T-helper 2 cell treated with Interferon-gamma antibody and Interleukin-4, amounts not matched to agents 5 μg/mL and 100 μg/mL, for 36 hours (primary cell): ENCODE measurements at regions not wholly inside any gene's neighbourhood (a gene's known extent, or its start where the extent isn't known, plus 50 kb on each side); places are given as distances from the start of the nearest gene placed in this dataset.
"Not testable (repeated sequence)": the region's sequence is repeated elsewhere in the genome, so short reads cannot be mapped to it uniquely, and the experiment has no call there.

Experiments
- DNase-seq: peaks from one replicate; pipeline ENCODE4 v3.0.0; 2021; ENCODE audit warnings: low spot score
- H3K27ac Mint-ChIP-seq: one replicate; pipeline ENCODE4 v1.8.0; 2021; ENCODE audit warnings: mild to moderate bottlenecking, mixed read lengths
- H3K27me3 Mint-ChIP-seq: one replicate; pipeline ENCODE4 v1.8.0; 2021; ENCODE audit warnings: low read depth, mixed read lengths
- H3K36me3 Mint-ChIP-seq: one replicate; pipeline ENCODE4 v1.8.0; 2021; ENCODE audit warnings: low read depth, mixed read lengths
- H3K4me1 Mint-ChIP-seq: one replicate; pipeline ENCODE4 v1.8.0; 2021; ENCODE audit warnings: low read depth, mixed read lengths
- H3K4me3 Mint-ChIP-seq: one replicate; pipeline ENCODE4 v1.8.0; 2022; ENCODE audit warnings: mild to moderate bottlenecking, moderate library complexity, mixed read lengths
- H3K9me3 Mint-ChIP-seq: one replicate; pipeline ENCODE4 v1.8.0; 2021; ENCODE audit warnings: mixed read lengths

GRCh38 chr6:168170841-168171601, 92.0 kb upstream of the FRMD1 start:
- Mint-ChIP-seq H3K27ac (no peak overlapping the region), H3K4me3 (no peak overlapping the region), H3K9me3 (peaks cover 7% of the 10 kb centered on the region), H3K4me1 (no peaks in the 10 kb centered on the region), H3K36me3 (no peaks in the 10 kb centered on the region), H3K27me3 (peaks cover 9% of the 10 kb centered on the region)
- no peak for DNase-seq

DNA sequence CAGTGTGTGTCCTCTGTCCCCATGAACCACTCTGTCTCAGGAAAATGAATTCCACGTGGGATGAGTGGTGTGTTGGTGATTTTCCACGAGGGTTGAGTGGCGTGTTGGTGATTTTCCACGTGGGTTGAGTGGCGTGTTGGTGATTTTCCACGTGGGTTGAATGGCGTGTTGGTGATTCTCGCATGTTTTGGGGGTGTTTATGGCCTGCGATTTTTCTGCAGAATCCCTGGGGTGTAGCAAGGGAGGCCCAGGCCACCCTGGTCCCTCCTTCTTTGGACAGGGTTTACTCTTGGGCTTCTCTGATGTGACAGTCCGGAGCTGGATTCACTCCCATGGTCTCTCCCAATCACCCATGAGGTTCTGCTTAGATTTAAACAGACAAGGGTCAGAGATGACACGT, 90.6 kb upstream of the FRMD1 start:
- H3K27me3 Mint-ChIP-seq, result peaks cover 8% of the 10 kb centered on the region
- H3K9me3 Mint-ChIP-seq, result peaks cover 7% of the 10 kb centered on the region
- H3K36me3 Mint-ChIP-seq, result no peaks in the 10 kb centered on the region
- H3K4me3 Mint-ChIP-seq, result no peak overlapping the region
- H3K4me1 Mint-ChIP-seq, result no peaks in the 10 kb centered on the region
- no peak overlapping the region for H3K27ac Mint-ChIP-seq
- DNase-seq, result no peak

DNA sequence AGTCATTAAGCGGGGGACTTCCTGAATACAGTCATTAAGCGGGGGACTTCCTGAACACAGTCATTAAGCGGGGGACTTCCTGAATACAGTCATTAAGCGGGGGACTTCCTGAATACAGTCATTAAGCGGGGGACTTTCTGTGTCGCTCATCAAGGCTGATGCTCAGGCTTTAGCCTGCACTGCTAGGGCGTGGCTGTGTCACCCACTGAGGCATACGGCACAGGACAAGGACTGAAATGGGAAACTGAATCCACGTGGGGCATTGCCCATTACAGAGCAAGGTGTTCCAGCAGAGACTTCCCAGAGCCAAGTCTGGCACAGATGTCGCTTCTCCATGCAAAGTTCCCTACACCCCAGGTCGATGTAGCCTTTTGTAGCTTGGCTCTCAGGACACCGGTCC, 89.9 kb upstream of the FRMD1 start:
- not testable (repeated sequence) for H3K4me1 Mint-ChIP-seq, H3K9me3 Mint-ChIP-seq, H3K36me3 Mint-ChIP-seq, DNase-seq, H3K4me3 Mint-ChIP-seq, H3K27ac Mint-ChIP-seq, H3K27me3 Mint-ChIP-seq

- H3K4me1 Mint-ChIP-seq, H3K27ac Mint-ChIP-seq, H3K36me3 Mint-ChIP-seq, H3K4me3 Mint-ChIP-seq, DNase-seq, H3K27me3 Mint-ChIP-seq, H3K9me3 Mint-ChIP-seq: not testable (repeated sequence)
Measured at GRCh38 chr6:168168330-168168729, 89.3 kb upstream of the FRMD1 start.

DNA sequence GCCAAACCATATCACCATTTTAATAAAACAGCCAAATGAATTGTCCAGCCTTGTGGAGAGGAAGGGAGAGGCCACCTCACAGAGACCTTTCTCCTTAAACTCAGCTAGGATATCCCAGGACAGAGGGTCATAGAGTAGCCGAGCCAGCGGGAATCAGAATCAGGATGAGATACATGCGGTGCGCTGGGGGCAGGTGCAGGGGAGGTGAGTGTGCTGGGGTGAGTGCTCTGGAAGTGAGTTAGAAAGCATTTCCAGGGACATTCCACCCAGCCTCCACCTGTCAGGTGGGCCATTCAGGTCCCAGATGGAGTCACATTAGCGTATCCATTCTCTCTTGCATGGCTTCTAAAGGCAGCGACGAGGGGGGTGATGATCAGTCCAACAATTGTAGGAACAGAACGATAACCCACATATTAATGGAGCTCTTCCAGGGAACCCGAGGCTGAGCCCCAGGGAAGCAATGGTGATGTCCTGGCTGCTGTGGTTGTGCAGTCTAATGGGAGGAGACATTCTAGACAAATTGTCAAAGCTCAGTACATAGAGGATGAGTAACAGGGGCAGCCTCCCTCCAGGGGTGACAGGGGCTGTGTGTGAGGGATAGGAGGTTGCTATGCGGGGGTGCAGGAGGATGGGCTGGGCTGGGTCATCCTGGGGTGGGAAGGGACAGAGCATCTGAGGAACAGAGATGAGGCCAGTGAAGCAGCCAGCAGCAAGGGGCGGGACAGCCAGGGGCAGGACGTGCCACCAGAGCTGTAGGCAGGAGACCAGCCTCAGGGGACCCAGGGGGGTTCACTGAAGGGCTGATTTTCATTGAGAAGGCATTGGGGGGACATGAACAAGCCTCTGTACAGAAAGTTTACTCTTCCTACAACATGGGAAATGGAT, 88.7 kb upstream of the FRMD1 start:
- Mint-ChIP-seq H3K27ac (no peak overlapping the region), H3K4me1 (no peaks in the 10 kb centered on the region)
- DNase-seq, result no peak

GRCh38 chr6:168166627-168167026, 87.6 kb upstream of the FRMD1 start:
- no peak for DNase-seq
- H3K4me1 Mint-ChIP-seq, result no peaks in the 10 kb centered on the region
- no peaks in the 10 kb centered on the region for H3K27me3 Mint-ChIP-seq
- H3K27ac Mint-ChIP-seq, result no peak overlapping the region
- peaks cover 7% of the 10 kb centered on the region for H3K9me3 Mint-ChIP-seq
- no peak overlapping the region for H3K4me3 Mint-ChIP-seq
- H3K36me3 Mint-ChIP-seq, result no peaks in the 10 kb centered on the region

More for the DNA sequence above, 88.7 kb upstream of the FRMD1 start:
- H3K36me3 Mint-ChIP-seq, result no peaks in the 10 kb centered on the region
- H3K4me3 Mint-ChIP-seq, result no peak overlapping the region
- H3K9me3 Mint-ChIP-seq, result peaks cover 7% of the 10 kb centered on the region
- no peaks in the 10 kb centered on the region for H3K27me3 Mint-ChIP-seq

GRCh38 chr6:168165891-168166290, 86.9 kb upstream of the FRMD1 start:
- no peaks in the 10 kb centered on the region for H3K36me3 Mint-ChIP-seq
- H3K27ac Mint-ChIP-seq, result no peak overlapping the region
- H3K27me3 Mint-ChIP-seq, result no peaks in the 10 kb centered on the region
- H3K9me3 Mint-ChIP-seq, result peaks cover 7% of the 10 kb centered on the region
- DNase-seq, result no peak
- no peak overlapping the region for H3K4me3 Mint-ChIP-seq
- no peaks in the 10 kb centered on the region for H3K4me1 Mint-ChIP-seq

DNA sequence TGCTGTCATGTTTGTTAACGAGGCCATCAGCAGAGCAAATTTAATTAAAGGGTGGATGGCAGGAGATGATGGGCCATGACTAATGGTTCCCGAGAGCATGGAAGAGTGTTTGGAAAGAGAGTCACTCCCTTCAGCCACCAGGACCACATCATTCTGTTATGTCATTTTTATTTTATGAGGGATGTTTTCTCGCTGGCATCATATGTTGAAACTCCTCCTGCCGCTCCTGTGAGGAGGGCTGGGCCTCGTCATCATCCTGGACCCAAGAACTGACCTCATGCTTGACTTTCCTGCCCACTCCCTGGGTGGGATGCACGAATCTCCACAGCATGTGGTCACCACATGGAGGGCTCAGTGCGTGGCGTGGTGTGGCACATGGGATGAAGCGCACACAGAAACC, 86.4 kb upstream of the FRMD1 start:
- Mint-ChIP-seq H3K27ac (no peak overlapping the region), H3K4me1 (no peaks in the 10 kb centered on the region)

DNA sequence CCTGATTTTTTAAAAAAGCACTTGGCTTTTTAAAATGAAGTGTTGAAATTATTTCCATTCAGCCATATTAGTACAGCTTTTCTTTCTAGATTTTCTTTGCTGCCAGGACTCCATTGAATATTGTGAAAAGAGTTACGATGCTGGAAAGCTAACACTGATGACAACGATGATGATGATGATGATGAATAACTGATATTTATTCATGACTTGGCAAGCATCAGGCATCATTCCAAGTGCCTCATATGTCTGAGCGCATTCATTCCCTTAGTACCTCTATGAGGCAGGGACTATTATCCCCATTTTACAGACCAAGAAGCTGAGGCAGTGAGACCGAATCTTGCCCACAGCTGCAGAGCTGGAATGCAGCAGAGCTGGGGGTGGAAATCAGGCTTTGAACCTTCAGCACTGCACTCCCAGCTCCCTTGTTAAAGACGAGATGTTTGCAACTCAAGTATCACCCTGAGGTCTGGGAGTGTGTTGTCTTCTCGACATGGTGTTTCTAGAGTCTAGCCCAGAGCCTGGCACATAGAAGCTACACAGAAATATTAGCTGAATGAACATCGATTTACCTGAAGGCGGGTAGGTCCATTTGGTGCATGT, 85.5 kb upstream of the FRMD1 start:
- no peak for DNase-seq
- H3K9me3 Mint-ChIP-seq, result peaks cover 7% of the 10 kb centered on the region
- no peaks in the 10 kb centered on the region for H3K36me3 Mint-ChIP-seq
- H3K4me3 Mint-ChIP-seq, result no peak overlapping the region
- H3K27me3 Mint-ChIP-seq, result no peaks in the 10 kb centered on the region
- H3K4me1 Mint-ChIP-seq, result no peaks in the 10 kb centered on the region
- H3K27ac Mint-ChIP-seq, result no peak overlapping the region

More for the DNA sequence above, 86.4 kb upstream of the FRMD1 start:
- Mint-ChIP-seq H3K36me3 (no peaks in the 10 kb centered on the region), H3K4me3 (no peak overlapping the region), H3K9me3 (peaks cover 7% of the 10 kb centered on the region), H3K27me3 (no peaks in the 10 kb centered on the region)
- DNase-seq, result no peak

DNA sequence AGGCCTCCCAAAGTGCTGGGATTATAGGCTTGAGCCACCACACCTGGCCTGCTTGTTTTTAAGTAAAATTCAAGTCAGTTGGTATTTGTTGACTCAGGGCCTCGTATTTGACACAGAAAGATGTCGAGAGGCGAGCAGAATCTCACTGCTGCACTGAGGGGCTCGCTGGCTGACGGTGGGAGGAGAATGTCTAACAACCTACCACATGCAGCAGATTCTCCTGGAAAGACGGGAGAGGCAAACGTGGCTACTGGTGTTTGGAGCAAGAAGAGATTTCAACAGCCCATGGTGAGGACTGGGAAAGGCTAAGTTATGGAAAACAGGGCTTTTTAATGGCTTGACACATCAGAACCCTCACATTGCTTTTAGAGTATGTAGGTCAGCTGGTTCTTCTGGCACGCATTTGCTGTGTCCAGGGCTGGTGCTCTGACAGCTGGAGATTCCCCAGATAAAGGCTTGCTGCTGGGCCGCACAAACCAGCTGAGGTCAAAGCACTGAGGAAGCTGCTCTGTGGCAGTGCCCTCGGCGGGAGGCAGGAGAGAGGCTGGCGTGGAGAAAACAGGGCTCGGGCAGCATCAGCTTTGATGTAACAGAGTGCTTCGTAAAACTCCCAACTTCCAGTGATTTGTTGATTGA, 84.2 kb upstream of the FRMD1 start:
- Mint-ChIP-seq H3K27ac (no peak overlapping the region), H3K4me1 (no peaks in the 10 kb centered on the region), H3K4me3 (no peak overlapping the region), H3K36me3 (no peaks in the 10 kb centered on the region), H3K27me3 (no peaks in the 10 kb centered on the region), H3K9me3 (peaks cover 6% of the 10 kb centered on the region)
- no peak for DNase-seq

- no peak overlapping the region for H3K4me3 Mint-ChIP-seq
- H3K36me3 Mint-ChIP-seq, result no peaks in the 10 kb centered on the region
- no peaks in the 10 kb centered on the region for H3K4me1 Mint-ChIP-seq
- H3K9me3 Mint-ChIP-seq, result no peaks in the 10 kb centered on the region
- H3K27me3 Mint-ChIP-seq, result no peaks in the 10 kb centered on the region
- DNase-seq, result no peak
- no peak overlapping the region for H3K27ac Mint-ChIP-seq
Measured at GRCh38 chr6:168162366-168162765, 83.4 kb upstream of the FRMD1 start.

- DNase-seq, result no peak
- no peaks in the 10 kb centered on the region for H3K4me1 Mint-ChIP-seq
- no peaks in the 10 kb centered on the region for H3K27me3 Mint-ChIP-seq
- no peaks in the 10 kb centered on the region for H3K9me3 Mint-ChIP-seq
- H3K27ac Mint-ChIP-seq, result no peak overlapping the region
- H3K4me3 Mint-ChIP-seq, result no peak overlapping the region
- no peaks in the 10 kb centered on the region for H3K36me3 Mint-ChIP-seq
Measured at GRCh38 chr6:168161371-168161750, 82.3 kb upstream of the FRMD1 start.

- H3K27ac Mint-ChIP-seq, result no peak overlapping the region
- no peak for DNase-seq
- H3K27me3 Mint-ChIP-seq, result no peaks in the 10 kb centered on the region
- H3K4me1 Mint-ChIP-seq, result no peaks in the 10 kb centered on the region
- no peak overlapping the region for H3K4me3 Mint-ChIP-seq
- H3K9me3 Mint-ChIP-seq, result no peaks in the 10 kb centered on the region
- no peaks in the 10 kb centered on the region for H3K36me3 Mint-ChIP-seq
Measured at GRCh38 chr6:168160506-168161370, 81.7 kb upstream of the FRMD1 start.
